Caco-2 (cell line): ENCODE measurements at regions not wholly inside any gene's neighbourhood (a gene's known extent, or its start where the extent isn't known, plus 50 kb on each side); places are given as distances from the start of the nearest gene placed in this dataset.

Experiments
- BruUV-seq: library from RNA; stranded (reverse); fragments of 400-500 nt; replicated peaks from 2 replicates; lab custom pipeline; 2021; lab: Mats Ljungman, UMichigan
- CTCF ChIA-PET: fragments of 300-600 bp; sonication (Branson Sonifier 250); formaldehyde crosslinking; loops from one replicate; lab custom pipeline; 2022; ENCODE audit warnings: antibody characterized with exemption; lab: Charles Lee
- POLR2A ChIA-PET: fragments of 300-600 bp; sonication (Branson Sonifier 250); formaldehyde crosslinking; loops from one replicate; lab custom pipeline; 2022; ENCODE audit warnings: antibody characterized with exemption; lab: Charles Lee
- DNase-seq, 2 experiments: peaks; one replicate each; pipeline versions ENCODE4 v3.0.0 to v3.0.0-alpha.2; 2020 to 2022
- H3K27me3 ChIP-seq: replicated peaks from 2 replicates; pipeline ENCODE4 v1.6.0; 2011; ENCODE audit warnings: low read length; ENCODE audit not compliant: control insufficient read depth, insufficient read depth
- H3K36me3 ChIP-seq: 2 replicates; pipeline ENCODE4 v1.5.1; 2011; ENCODE audit warnings: low read length; ENCODE audit not compliant: control insufficient read depth, insufficient read depth
- H3K4me1 ChIP-seq: fragments of 250-450 bp; sonication (Bioruptor Pico); 2 replicates; pipeline ENCODE4 v1.5.1; 2020; ENCODE audit warnings: mild to moderate bottlenecking
- H3K4me3 ChIP-seq: 2 replicates; pipeline ENCODE4 v1.5.1; 2011; ENCODE audit warnings: low read depth, mild to moderate bottlenecking, control low read depth, low read length
- H3K9me3 ChIP-seq: fragments of 250-450 bp; sonication (Bioruptor Pico); 2 replicates; pipeline ENCODE4 v1.5.1; 2020; ENCODE audit warnings: mild to moderate bottlenecking, moderate library complexity
- H3K27ac Mint-ChIP-seq: one replicate; pipeline ENCODE4 v1.8.0; 2022; ENCODE audit warnings: mixed read lengths; ENCODE audit not compliant: unreplicated experiment
- H3K27me3 Mint-ChIP-seq: one replicate; pipeline ENCODE4 v1.8.0; 2022; ENCODE audit warnings: mixed read lengths; ENCODE audit not compliant: insufficient read depth, unreplicated experiment
- H3K36me3 Mint-ChIP-seq: one replicate; pipeline ENCODE4 v1.8.0; 2022; ENCODE audit warnings: mild to moderate bottlenecking, mixed read lengths; ENCODE audit not compliant: insufficient read depth, unreplicated experiment
- H3K4me1 Mint-ChIP-seq: one replicate; pipeline ENCODE4 v1.8.0; 2022; ENCODE audit warnings: low read depth, mixed read lengths; ENCODE audit not compliant: unreplicated experiment
- H3K4me3 Mint-ChIP-seq: one replicate; pipeline ENCODE4 v1.8.0; 2022; ENCODE audit warnings: mild to moderate bottlenecking, moderate library complexity, mixed read lengths; ENCODE audit not compliant: unreplicated experiment
- H3K9me3 Mint-ChIP-seq: one replicate; pipeline ENCODE4 v1.8.0; 2022; ENCODE audit warnings: mixed read lengths; ENCODE audit not compliant: unreplicated experiment
- CTCF ChIP-seq, 2 experiments: fragments of 200-600 bp in 1 of 2; IDR thresholded peaks; 1 replicate in 1 of 2; 2 replicates in 1 of 2; pipeline versions ENCODE4 v1.5.1 to v1.8.0; 2011 to 2022; ENCODE audit warnings: antibody characterized with exemption in 1 of 2, control low read depth in 1 of 2, inconsistent platforms in 1 of 2, low read depth in 1 of 2, low read length in 1 of 2, mild to moderate bottlenecking in 1 of 2, moderate library complexity in 1 of 2; ENCODE audit not compliant: insufficient read depth in 1 of 2, severe bottlenecking in 1 of 2, unreplicated experiment in 1 of 2
- intact Hi-C: fragments of 100-400 bp; cut with micrococcal nuclease; formaldehyde crosslinking; loops from one replicate; pipeline ENCODE4 v1.10.0; 2022; ENCODE audit not compliant: unreplicated experiment

DNA sequence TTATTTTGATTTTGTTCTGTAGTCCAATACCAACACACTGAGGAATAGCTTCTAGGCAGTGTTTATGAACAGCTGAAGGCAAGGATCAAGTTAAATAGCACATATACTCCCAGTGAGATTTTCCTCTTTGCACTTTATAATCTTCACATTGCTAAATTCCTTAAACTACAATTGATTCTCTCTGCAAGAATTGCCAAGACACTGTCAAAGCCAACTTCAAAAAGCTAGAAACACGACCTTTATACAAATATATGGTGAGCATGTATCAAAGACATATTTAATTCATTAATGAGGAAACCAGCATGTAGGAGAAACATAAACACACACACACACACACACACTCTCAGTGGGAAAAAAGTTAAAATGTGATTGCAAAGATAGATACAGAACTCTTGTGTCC lies 86.4 kb upstream of the FAM9C start:
- Histone ChIP-seq H3K36me3 (no peaks in the 10 kb centered on the region), H3K9me3 (no peaks in the 10 kb centered on the region), H3K4me1 (no peaks in the 10 kb centered on the region), H3K4me3 (no peak overlapping the region), H3K27me3 (no peaks in the 10 kb centered on the region)
- no peaks in the 10 kb centered on the region for H3K36me3 Mint-ChIP-seq
- BruUV-seq = no TSS peak
- intact Hi-C loops = no loop called here
- ChIA-PET POLR2A (no interaction called here), CTCF (no interaction called here)
- no peak for TF ChIP-seq CTCF (IDR thresholded peaks at IDR 0.05; ENCODE audit: insufficient read depth in 1 of 2, low read depth in 1 of 2, low read length in 1 of 2, severe bottlenecking in 1 of 2, unreplicated experiment in 1 of 2)
- no peak overlapping the region for H3K4me3 Mint-ChIP-seq
- no peak overlapping the region for H3K27ac Mint-ChIP-seq
- no peaks in the 10 kb centered on the region for H3K9me3 Mint-ChIP-seq
- DNase-seq = no peak
- no peaks in the 10 kb centered on the region for H3K4me1 Mint-ChIP-seq
- no peaks in the 10 kb centered on the region for H3K27me3 Mint-ChIP-seq

DNA sequence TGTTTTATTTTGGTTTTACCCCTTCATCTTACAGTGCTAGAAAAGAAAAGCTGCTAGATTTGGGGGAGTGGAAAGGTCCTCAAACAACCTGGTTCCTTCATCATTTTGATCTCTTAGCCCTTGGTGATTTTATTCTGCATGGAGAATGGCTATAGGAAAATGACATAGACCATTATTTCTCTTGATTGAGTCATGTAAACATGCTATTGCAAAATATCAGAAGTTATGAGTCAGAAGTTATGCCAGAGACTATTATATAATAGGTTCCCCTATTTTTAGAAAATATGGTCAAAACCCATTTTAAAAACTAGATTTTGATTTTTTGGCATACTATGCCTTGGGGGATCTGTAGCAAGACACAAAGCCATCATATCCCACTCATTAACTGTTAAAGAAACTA lies 83.7 kb upstream of the FAM9C start:
- no peaks in the 10 kb centered on the region for H3K9me3 Mint-ChIP-seq
- TF ChIP-seq CTCF (IDR thresholded peaks at IDR 0.05; ENCODE audit: insufficient read depth in 1 of 2, low read depth in 1 of 2, low read length in 1 of 2, severe bottlenecking in 1 of 2, unreplicated experiment in 1 of 2) = no peak
- POLR2A ChIA-PET = no interaction called here

GRCh38 chrX:13126775-13127174 lies 82.4 kb upstream of the FAM9C start:
- no peak overlapping the region for H3K4me3 ChIP-seq
- H3K4me3 Mint-ChIP-seq = no peak overlapping the region
- H3K27me3 ChIP-seq = no peaks in the 10 kb centered on the region
- POLR2A ChIA-PET = no interaction called here
- no peaks in the 10 kb centered on the region for H3K36me3 ChIP-seq
- H3K27ac Mint-ChIP-seq = no peak overlapping the region
- CTCF ChIA-PET = no interaction called here
- BruUV-seq = no TSS peak
- TF ChIP-seq CTCF (IDR thresholded peaks at IDR 0.05; ENCODE audit: insufficient read depth in 1 of 2, low read depth in 1 of 2, low read length in 1 of 2, severe bottlenecking in 1 of 2, unreplicated experiment in 1 of 2) = no peak
- H3K9me3 Mint-ChIP-seq = no peaks in the 10 kb centered on the region
- no peak for DNase-seq
- intact Hi-C loops = no loop called here
- H3K4me1 Mint-ChIP-seq = no peaks in the 10 kb centered on the region
- no peaks in the 10 kb centered on the region for H3K36me3 Mint-ChIP-seq
- H3K9me3 ChIP-seq = no peaks in the 10 kb centered on the region
- no peaks in the 10 kb centered on the region for H3K27me3 Mint-ChIP-seq
- no peaks in the 10 kb centered on the region for H3K4me1 ChIP-seq

More for the DNA sequence above, 83.7 kb upstream of the FAM9C start:
- no peak overlapping the region for H3K27ac Mint-ChIP-seq
- H3K4me3 ChIP-seq = no peak overlapping the region
- H3K27me3 Mint-ChIP-seq = no peaks in the 10 kb centered on the region
- H3K36me3 ChIP-seq = no peaks in the 10 kb centered on the region
- DNase-seq = no peak
- no peak overlapping the region for H3K4me3 Mint-ChIP-seq
- CTCF ChIA-PET = no interaction called here
- no peaks in the 10 kb centered on the region for H3K36me3 Mint-ChIP-seq
- intact Hi-C loops = no loop called here
- no peaks in the 10 kb centered on the region for H3K9me3 ChIP-seq
- no peaks in the 10 kb centered on the region for H3K4me1 ChIP-seq
- BruUV-seq = no TSS peak
- H3K4me1 Mint-ChIP-seq = no peaks in the 10 kb centered on the region
- H3K27me3 ChIP-seq = no peaks in the 10 kb centered on the region
